KMS-11 (cell line): ENCODE measurements at regions not wholly inside any gene's neighbourhood (a gene's known extent, or its start where the extent isn't known, plus 50 kb on each side); places are given as distances from the start of the nearest gene placed in this dataset.

Source experiments
- H2AFZ ChIP-seq: fragments of 200-600 bp; sonication (generic); 2 replicates; pipeline ENCODE4 v1.6.1; 2016; ENCODE audit warnings: antibody characterized with exemption, mixed run types, low read depth
- H3K27ac ChIP-seq: fragments of 200-600 bp; sonication (generic); 2 replicates; pipeline ENCODE4 v1.6.1; 2016; ENCODE audit warnings: mild to moderate bottlenecking, mixed run types
- H3K27me3 ChIP-seq: fragments of 200-600 bp; sonication (generic); 2 replicates; pipeline ENCODE4 v1.6.1; 2017; ENCODE audit warnings: mild to moderate bottlenecking, low read depth, mixed run types, moderate library complexity; ENCODE audit not compliant: insufficient read depth
- H3K36me3 ChIP-seq: fragments of 200-600 bp; sonication (generic); 2 replicates; pipeline ENCODE4 v1.6.1; 2017; ENCODE audit warnings: mild to moderate bottlenecking, mixed run types; ENCODE audit not compliant: insufficient read depth
- H3K4me1 ChIP-seq: fragments of 200-600 bp; sonication (generic); 2 replicates; pipeline ENCODE4 v1.6.1; 2016; ENCODE audit warnings: mild to moderate bottlenecking, low read depth, mixed run types; ENCODE audit not compliant: poor library complexity, severe bottlenecking
- H3K4me2 ChIP-seq: fragments of 200-600 bp; sonication (generic); 2 replicates; pipeline ENCODE4 v1.7.0; 2016; ENCODE audit warnings: mild to moderate bottlenecking, mixed run types
- H3K4me3 ChIP-seq: fragments of 200-600 bp; sonication (generic); IDR thresholded peaks from 2 replicates; pipeline ENCODE4 v1.6.1; 2017; ENCODE audit warnings: low read depth, low read length, mixed read lengths; ENCODE audit not compliant: insufficient read depth
- H3K79me2 ChIP-seq: fragments of 200-600 bp; sonication (generic); 2 replicates; pipeline ENCODE4 v1.6.1; 2016; ENCODE audit warnings: low read depth, mixed run types; ENCODE audit not compliant: insufficient read depth
- H3K9ac ChIP-seq: fragments of 200-600 bp; sonication (generic); 2 replicates; pipeline ENCODE4 v1.6.1; 2016; ENCODE audit warnings: mild to moderate bottlenecking, mixed run types
- H4K20me1 ChIP-seq: fragments of 200-600 bp; sonication (generic); 2 replicates; pipeline ENCODE4 v1.6.1; 2016; ENCODE audit warnings: mild to moderate bottlenecking, mixed run types; ENCODE audit not compliant: insufficient read depth
- TF ChIP-seq, protein P1 (sequence below): fragments of 200-600 bp; sonication (generic); conservative IDR thresholded peaks from 2 replicates; pipeline ENCODE4 v1.6.1; 2017; ENCODE audit warnings: low read depth, mild to moderate bottlenecking, antibody characterized with exemption, low read length, moderate library complexity, mixed read lengths

- Histone ChIP-seq H3K4me2 (no peak overlapping the region), H3K27ac (no peak overlapping the region), H3K79me2 (no peaks in the 10 kb centered on the region), H3K27me3 (no peaks in the 10 kb centered on the region), H2AFZ (no peak overlapping the region), H3K4me1 (no peaks in the 10 kb centered on the region), H3K4me3 (no peak overlapping the region), H3K9ac (no peak overlapping the region), H4K20me1 (no peaks in the 10 kb centered on the region), H3K36me3 (no peaks in the 10 kb centered on the region)
- TF ChIP-seq, protein P1, sequence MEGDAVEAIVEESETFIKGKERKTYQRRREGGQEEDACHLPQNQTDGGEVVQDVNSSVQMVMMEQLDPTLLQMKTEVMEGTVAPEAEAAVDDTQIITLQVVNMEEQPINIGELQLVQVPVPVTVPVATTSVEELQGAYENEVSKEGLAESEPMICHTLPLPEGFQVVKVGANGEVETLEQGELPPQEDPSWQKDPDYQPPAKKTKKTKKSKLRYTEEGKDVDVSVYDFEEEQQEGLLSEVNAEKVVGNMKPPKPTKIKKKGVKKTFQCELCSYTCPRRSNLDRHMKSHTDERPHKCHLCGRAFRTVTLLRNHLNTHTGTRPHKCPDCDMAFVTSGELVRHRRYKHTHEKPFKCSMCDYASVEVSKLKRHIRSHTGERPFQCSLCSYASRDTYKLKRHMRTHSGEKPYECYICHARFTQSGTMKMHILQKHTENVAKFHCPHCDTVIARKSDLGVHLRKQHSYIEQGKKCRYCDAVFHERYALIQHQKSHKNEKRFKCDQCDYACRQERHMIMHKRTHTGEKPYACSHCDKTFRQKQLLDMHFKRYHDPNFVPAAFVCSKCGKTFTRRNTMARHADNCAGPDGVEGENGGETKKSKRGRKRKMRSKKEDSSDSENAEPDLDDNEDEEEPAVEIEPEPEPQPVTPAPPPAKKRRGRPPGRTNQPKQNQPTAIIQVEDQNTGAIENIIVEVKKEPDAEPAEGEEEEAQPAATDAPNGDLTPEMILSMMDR: no peak
These were observed 454.1 kb upstream of the NOX3 start for GRCh38 chr6:155909710-155910109.

GRCh38 chr6:155895641-155896040 lies 440.0 kb upstream of the NOX3 start:
- Histone ChIP-seq H3K9ac (no peak overlapping the region), H3K79me2 (no peaks in the 10 kb centered on the region), H3K27me3 (no peaks in the 10 kb centered on the region), H3K36me3 (no peaks in the 10 kb centered on the region), H3K4me3 (no peak overlapping the region), H3K4me2 (no peak overlapping the region), H3K4me1 (no peaks in the 10 kb centered on the region), H2AFZ (no peak overlapping the region), H4K20me1 (no peaks in the 10 kb centered on the region), H3K27ac (no peak overlapping the region)
- TF ChIP-seq, protein P1: no peak

DNA sequence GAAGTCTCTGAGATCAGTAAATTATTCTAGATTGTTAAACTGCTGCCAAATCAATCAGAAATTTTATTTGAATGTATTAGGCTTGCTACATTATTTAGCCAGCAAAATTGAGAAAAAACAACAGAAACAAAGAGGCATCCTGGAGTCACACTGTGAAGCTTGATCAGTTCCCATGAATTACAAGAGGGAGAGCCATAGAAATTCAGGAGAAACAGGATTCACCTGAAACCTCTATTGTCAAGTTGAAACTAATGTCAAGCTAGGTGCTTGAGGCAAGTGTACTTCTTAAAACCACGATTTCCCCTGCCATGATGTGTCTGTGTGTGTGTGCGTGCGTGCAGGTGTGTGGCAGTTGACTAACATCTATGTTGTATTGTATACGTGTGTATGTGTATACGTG lies 439.1 kb upstream of the NOX3 start:
- H3K4me3 ChIP-seq: no peak overlapping the region
- TF ChIP-seq, protein P1: no peak
- no peak overlapping the region for H3K4me2 ChIP-seq
- no peak overlapping the region for H2AFZ ChIP-seq
- no peaks in the 10 kb centered on the region for H4K20me1 ChIP-seq
- H3K27ac ChIP-seq: no peak overlapping the region
- no peak overlapping the region for H3K9ac ChIP-seq
- no peaks in the 10 kb centered on the region for H3K79me2 ChIP-seq
- H3K4me1 ChIP-seq: no peaks in the 10 kb centered on the region
- H3K27me3 ChIP-seq: no peaks in the 10 kb centered on the region
- H3K36me3 ChIP-seq: no peaks in the 10 kb centered on the region

GRCh38 chr6:155894262-155894661 lies 438.6 kb upstream of the NOX3 start:
- Histone ChIP-seq H3K27ac (no peak overlapping the region), H3K36me3 (no peaks in the 10 kb centered on the region), H3K9ac (no peak overlapping the region), H4K20me1 (no peaks in the 10 kb centered on the region), H3K79me2 (no peaks in the 10 kb centered on the region), H2AFZ (no peak overlapping the region), H3K4me3 (no peak overlapping the region), H3K4me1 (no peaks in the 10 kb centered on the region), H3K4me2 (no peak overlapping the region), H3K27me3 (no peaks in the 10 kb centered on the region)
- TF ChIP-seq, protein P1: no peak
